ENCODE measurements at regions not wholly inside any gene's neighbourhood (a gene's known extent, or its start where the extent isn't known, plus 50 kb on each side); places are given as distances from the start of the nearest gene placed in this dataset.

- Histone ChIP-seq H4K8ac (replicated peaks; ENCODE audit: insufficient read length, low read depth, low read length) (no peak overlapping the region), H3K56ac (ENCODE audit: insufficient read length, low read depth, low read length) (no peak overlapping the region), H3K14ac (ENCODE audit: insufficient read depth, low read length) (no peak overlapping the region), H3K27me3 (ENCODE audit: insufficient read depth, low read length) (no peaks in the 10 kb centered on the region), H2BK12ac (ENCODE audit: insufficient read length, low read depth, low read length) (no peak overlapping the region), H2BK15ac (ENCODE audit: low read depth, low read length) (no peak overlapping the region), H3K18ac (ENCODE audit: insufficient read length, low read depth, low read length) (no peak overlapping the region), H3K27ac (ENCODE audit: insufficient read length, low read depth, low read length) (no peak overlapping the region), H2BK120ac (ENCODE audit: low read depth, low read length, poor library complexity, severe bottlenecking) (no peak overlapping the region), H3K23ac (ENCODE audit: insufficient read length, low read depth, low read length) (no peak overlapping the region), H3K4me1 (ENCODE audit: insufficient read depth, low read length) (no peaks in the 10 kb centered on the region), H3K23me2 (ENCODE audit: insufficient read length, low read depth, low read length, poor library complexity, severe bottlenecking) (no peaks in the 10 kb centered on the region), H3T11ph (ENCODE audit: low read length) (no peak overlapping the region), H3K9ac (ENCODE audit: extremely low read depth, insufficient read length, low read length) (no peak overlapping the region), H3K79me2 (ENCODE audit: insufficient read depth, low read length) (no peaks in the 10 kb centered on the region), H2BK20ac (ENCODE audit: low read depth, low read length, poor library complexity, severe bottlenecking) (no peak overlapping the region), H2AK5ac (ENCODE audit: insufficient read length, low read length) (no peak overlapping the region), H3K4ac (ENCODE audit: low read depth, low read length) (no peak overlapping the region), H4K20me1 (ENCODE audit: control insufficient read depth, insufficient read depth, insufficient read length) (no peaks in the 10 kb centered on the region), H4K5ac (ENCODE audit: insufficient read length, low read depth, low read length) (no peak overlapping the region), H2BK5ac (ENCODE audit: insufficient read length, low read length) (no peak overlapping the region), H3K79me1 (ENCODE audit: insufficient read depth, low read depth, low read length, poor library complexity, severe bottlenecking) (no peaks in the 10 kb centered on the region), H3K9me3 (ENCODE audit: control insufficient read depth, low read depth, low read length) (no peaks in the 10 kb centered on the region), H4K91ac (ENCODE audit: insufficient read length, low read depth, low read length) (no peak overlapping the region), H3K4me2 (ENCODE audit: insufficient read depth, insufficient read length, low read length) (no peak overlapping the region), H2AFZ (ENCODE audit: low read length) (no peak overlapping the region)
- H3K4me3 Mint-ChIP-seq, result no peak overlapping the region
- H3K9me3 Mint-ChIP-seq, result no peaks in the 10 kb centered on the region
- H3K27ac Mint-ChIP-seq, result no peak overlapping the region
- no peaks in the 10 kb centered on the region for H3K36me3 Mint-ChIP-seq (ENCODE audit: insufficient read depth in 1 of 3, low read depth in 3 of 3)
- no peaks in the 10 kb centered on the region for H3K27me3 Mint-ChIP-seq (ENCODE audit: low read depth)
- peaks cover 4 to 7% of the 10 kb centered on the region in 2 experiments for H3K4me1 Mint-ChIP-seq
- no peak for TF ChIP-seq CTCF (conservative IDR thresholded peaks at IDR 0.05)
- DNase-seq, result no peak
Observed at GRCh38 chr5:30398423-30398822, 795.1 kb upstream of the CDH6 start.

All from H9 (cell line).